Erythroblast (primary cell): ENCODE measurements at regions not wholly inside any gene's neighbourhood (a gene's known extent, or its start where the extent isn't known, plus 50 kb on each side); places are given as distances from the start of the nearest gene placed in this dataset.

ENCODE experiments used
- DNase-seq, 2 experiments: peaks; one replicate each; lab custom pipeline; 2025; lab: John Stamatoyannopoulos, UW
- GATA1 ChIP-seq: IDR thresholded peaks from 2 replicates; pipeline ENCODE4 v1.6.1; 2011; ENCODE audit warnings: low read depth, mild to moderate bottlenecking, control low read depth, low read length, moderate library complexity
- POLR2A ChIP-seq: IDR thresholded peaks from 2 replicates; pipeline ENCODE4 v1.6.1; 2011; ENCODE audit warnings: mild to moderate bottlenecking, low read length

GRCh38 chr7:94205529-94205928 lies 189.2 kb upstream of the COL1A2 start:
- no peak for TF ChIP-seq POLR2A
- DNase-seq: no peak

- DNase-seq: no peak
- TF ChIP-seq POLR2A (no peak), GATA1 (no peak)
Measured at GRCh38 chr7:94206295-94206694, 188.4 kb upstream of the COL1A2 start.

- TF ChIP-seq GATA1 (no peak), POLR2A (no peak)
- DNase-seq: no peak
Measured at GRCh38 chr7:94212160-94212559, 182.5 kb upstream of the COL1A2 start.

- DNase-seq: no peak
- TF ChIP-seq POLR2A (no peak), GATA1 (no peak)
Measured at GRCh38 chr7:94216944-94217461, 177.7 kb upstream of the COL1A2 start.

GRCh38 chr7:94217766-94218165 lies 176.9 kb upstream of the COL1A2 start:
- no peak for DNase-seq
- no peak for TF ChIP-seq POLR2A
- no peak for TF ChIP-seq GATA1

GRCh38 chr7:94222516-94222915 lies 172.2 kb upstream of the COL1A2 start:
- DNase-seq: no peak
- TF ChIP-seq GATA1: no peak
- no peak for TF ChIP-seq POLR2A

- DNase-seq: no peak
Measured at GRCh38 chr7:94223375-94224084, 171.2 kb upstream of the COL1A2 start.

GRCh38 chr7:94228223-94228622 lies 166.5 kb upstream of the COL1A2 start:
- TF ChIP-seq GATA1 (no peak), POLR2A (no peak)
- no peak for DNase-seq

More at GRCh38 chr7:94223375-94224084, 171.2 kb upstream of the COL1A2 start:
- no peak for TF ChIP-seq POLR2A
- no peak for TF ChIP-seq GATA1

- TF ChIP-seq GATA1 (no peak), POLR2A (no peak)
- DNase-seq: no peak
Measured at GRCh38 chr7:94228678-94229077, 166.0 kb upstream of the COL1A2 start.

- TF ChIP-seq GATA1 (no peak), POLR2A (no peak)
- DNase-seq: no peak
Measured at GRCh38 chr7:94231305-94231704, 163.4 kb upstream of the COL1A2 start.

- no peak for DNase-seq
- no peak for TF ChIP-seq POLR2A
- no peak for TF ChIP-seq GATA1
Measured at GRCh38 chr7:94236960-94237359, 157.7 kb upstream of the COL1A2 start.

- DNase-seq: no peak
- TF ChIP-seq GATA1 (no peak), POLR2A (no peak)
Measured at GRCh38 chr7:94237417-94237816, 157.3 kb upstream of the COL1A2 start.

GRCh38 chr7:94239661-94240234 lies 154.9 kb upstream of the COL1A2 start:
- TF ChIP-seq POLR2A (no peak), GATA1 (no peak)
- no peak for DNase-seq

- TF ChIP-seq GATA1: no peak
- TF ChIP-seq POLR2A: no peak
- DNase-seq: no peak
Measured at GRCh38 chr7:94240902-94241301, 153.8 kb upstream of the COL1A2 start.

GRCh38 chr7:94241402-94241925 lies 153.2 kb upstream of the COL1A2 start:
- DNase-seq: no peak
- TF ChIP-seq POLR2A: no peak
- no peak for TF ChIP-seq GATA1
